ENCODE measurements at regions not wholly inside any gene's neighbourhood (a gene's known extent, or its start where the extent isn't known, plus 50 kb on each side); places are given as distances from the start of the nearest gene placed in this dataset.

- Histone ChIP-seq H3K27ac (no peak overlapping the region), H3K4me3 (no peak overlapping the region), H3K4me1 (no peaks in the 10 kb centered on the region), H3K9me3 (no peaks in the 10 kb centered on the region), H3K27me3 (no peaks in the 10 kb centered on the region), H3K36me3 (no peaks in the 10 kb centered on the region)
- ATAC-seq (no peak), DNase-seq (no peak)
- intact Hi-C loops (cut with DNase I), result no loop called here
- TF ChIP-seq, protein P1, sequence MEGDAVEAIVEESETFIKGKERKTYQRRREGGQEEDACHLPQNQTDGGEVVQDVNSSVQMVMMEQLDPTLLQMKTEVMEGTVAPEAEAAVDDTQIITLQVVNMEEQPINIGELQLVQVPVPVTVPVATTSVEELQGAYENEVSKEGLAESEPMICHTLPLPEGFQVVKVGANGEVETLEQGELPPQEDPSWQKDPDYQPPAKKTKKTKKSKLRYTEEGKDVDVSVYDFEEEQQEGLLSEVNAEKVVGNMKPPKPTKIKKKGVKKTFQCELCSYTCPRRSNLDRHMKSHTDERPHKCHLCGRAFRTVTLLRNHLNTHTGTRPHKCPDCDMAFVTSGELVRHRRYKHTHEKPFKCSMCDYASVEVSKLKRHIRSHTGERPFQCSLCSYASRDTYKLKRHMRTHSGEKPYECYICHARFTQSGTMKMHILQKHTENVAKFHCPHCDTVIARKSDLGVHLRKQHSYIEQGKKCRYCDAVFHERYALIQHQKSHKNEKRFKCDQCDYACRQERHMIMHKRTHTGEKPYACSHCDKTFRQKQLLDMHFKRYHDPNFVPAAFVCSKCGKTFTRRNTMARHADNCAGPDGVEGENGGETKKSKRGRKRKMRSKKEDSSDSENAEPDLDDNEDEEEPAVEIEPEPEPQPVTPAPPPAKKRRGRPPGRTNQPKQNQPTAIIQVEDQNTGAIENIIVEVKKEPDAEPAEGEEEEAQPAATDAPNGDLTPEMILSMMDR (IDR thresholded peaks at IDR 0.05), result no peak
Observed at GRCh38 chr15:87293031-87293430, 963.5 kb downstream of the NTRK3 start.

GRCh38 chr15:87287156-87287555 is 969.4 kb downstream of the NTRK3 start:
- DNase-seq, result no peak
- no peaks in the 10 kb centered on the region for H3K27me3 ChIP-seq
- H3K4me3 ChIP-seq, result no peak overlapping the region
- no peaks in the 10 kb centered on the region for H3K4me1 ChIP-seq
- TF ChIP-seq, protein P1 (IDR thresholded peaks at IDR 0.05), result no peak
- ATAC-seq, result no peak
- intact Hi-C loops (cut with DNase I), result no loop called here
- no peaks in the 10 kb centered on the region for H3K36me3 ChIP-seq
- no peak overlapping the region for H3K27ac ChIP-seq
- no peaks in the 10 kb centered on the region for H3K9me3 ChIP-seq

GRCh38 chr15:87269566-87269965 is 987.0 kb downstream of the NTRK3 start:
- H3K4me3 ChIP-seq, result no peak overlapping the region
- no peaks in the 10 kb centered on the region for H3K9me3 ChIP-seq
- DNase-seq (no peak), ATAC-seq (no peak)
- no peaks in the 10 kb centered on the region for H3K4me1 ChIP-seq
- H3K36me3 ChIP-seq, result no peaks in the 10 kb centered on the region
- no peaks in the 10 kb centered on the region for H3K27me3 ChIP-seq
- TF ChIP-seq, protein P1 (IDR thresholded peaks at IDR 0.05), result no peak
- intact Hi-C loops (cut with DNase I), result no loop called here
- H3K27ac ChIP-seq, result no peak overlapping the region

- no peak overlapping the region for H3K4me3 ChIP-seq
- intact Hi-C loops (cut with DNase I), result no loop called here
Observed at GRCh38 chr15:87268675-87269074, 987.9 kb downstream of the NTRK3 start.

GRCh38 chr15:87267798-87268197 is 988.7 kb downstream of the NTRK3 start:
- Histone ChIP-seq H3K36me3 (no peaks in the 10 kb centered on the region), H3K27me3 (no peaks in the 10 kb centered on the region), H3K4me3 (no peak overlapping the region), H3K9me3 (no peaks in the 10 kb centered on the region), H3K4me1 (no peaks in the 10 kb centered on the region), H3K27ac (no peak overlapping the region)
- intact Hi-C loops (cut with DNase I), result no loop called here
- no peak for ATAC-seq
- TF ChIP-seq, protein P1 (IDR thresholded peaks at IDR 0.05), result no peak
- no peak for DNase-seq

More at GRCh38 chr15:87268675-87269074, 987.9 kb downstream of the NTRK3 start:
- Histone ChIP-seq H3K27ac (no peak overlapping the region), H3K9me3 (no peaks in the 10 kb centered on the region), H3K27me3 (no peaks in the 10 kb centered on the region), H3K36me3 (no peaks in the 10 kb centered on the region), H3K4me1 (no peaks in the 10 kb centered on the region)
- TF ChIP-seq, protein P1 (IDR thresholded peaks at IDR 0.05), result no peak
- DNase-seq (no peak), ATAC-seq (no peak)

DNA sequence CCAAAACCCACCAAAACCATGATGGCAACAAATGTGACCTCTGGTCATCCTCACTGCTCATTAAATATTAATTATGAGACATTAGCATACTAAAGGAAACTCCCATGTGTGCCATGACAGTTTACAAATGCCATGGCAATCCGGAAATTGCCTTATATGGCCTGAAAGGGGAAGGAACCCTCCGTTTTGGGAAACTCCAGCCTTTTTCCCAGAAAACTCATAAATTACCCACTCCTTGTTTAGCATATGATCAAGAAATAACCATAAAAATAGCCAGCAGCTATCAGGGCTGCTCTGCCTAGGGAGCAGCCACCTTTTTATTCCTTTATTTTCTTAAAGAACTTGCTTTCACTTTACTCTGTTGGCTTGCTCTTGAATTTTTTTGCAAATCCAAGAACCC is 992.7 kb downstream of the NTRK3 start:
- intact Hi-C loops (cut with DNase I), result no loop called here
- H3K27me3 ChIP-seq, result no peaks in the 10 kb centered on the region
- no peaks in the 10 kb centered on the region for H3K36me3 ChIP-seq
- no peak overlapping the region for H3K27ac ChIP-seq
- TF ChIP-seq, protein P1 (IDR thresholded peaks at IDR 0.05), result no peak
- no peak for DNase-seq
- H3K4me1 ChIP-seq, result no peaks in the 10 kb centered on the region
- no peaks in the 10 kb centered on the region for H3K9me3 ChIP-seq
- no peak overlapping the region for H3K4me3 ChIP-seq
- no peak for ATAC-seq
